HL-60 (cell line): ENCODE measurements at regions not wholly inside any gene's neighbourhood (a gene's known extent, or its start where the extent isn't known, plus 50 kb on each side); places are given as distances from the start of the nearest gene placed in this dataset.

ENCODE experiments used
- CTCF ChIP-seq: IDR thresholded peaks from one replicate; pipeline ENCODE4 v1.5.1; 2011; ENCODE audit warnings: low read length, control low read depth, inconsistent platforms; ENCODE audit not compliant: insufficient read depth
- SPI1 ChIP-seq: IDR thresholded peaks from 2 replicates; pipeline ENCODE4 v1.6.1; 2012; ENCODE audit warnings: low read depth, mild to moderate bottlenecking, borderline replicate concordance

GRCh38 chr12:105756961-105757360 lies 381.8 kb downstream of the NUAK1 start:
- TF ChIP-seq CTCF (no peak), SPI1 (no peak)
